ENCODE measurements at regions not wholly inside any gene's neighbourhood (a gene's known extent, or its start where the extent isn't known, plus 50 kb on each side); places are given as distances from the start of the nearest gene placed in this dataset.
"Not testable (repeated sequence)": the region's sequence is repeated elsewhere in the genome, so short reads cannot be mapped to it uniquely, and the experiment has no call there.

DNA sequence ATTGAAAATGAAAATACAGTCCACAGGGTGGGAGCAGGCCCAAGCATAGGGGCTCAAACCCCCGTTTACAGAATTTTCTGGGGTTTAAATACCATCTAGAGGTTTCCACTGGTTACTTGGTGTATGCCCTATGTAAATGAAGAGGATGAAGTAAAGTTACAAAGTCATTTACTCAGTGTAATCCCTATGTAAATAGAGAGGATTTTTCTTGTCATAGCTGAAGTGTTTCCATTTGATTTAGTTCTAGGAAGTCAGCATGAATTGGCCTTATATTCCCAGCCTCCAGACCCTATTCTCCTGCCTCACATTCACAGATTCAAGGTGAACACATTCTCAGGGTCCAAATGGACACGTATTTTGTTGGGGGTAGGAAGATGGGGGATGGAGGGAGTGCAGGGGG is 141.7 kb upstream of the NFIA start:
- H3K4me1 ChIP-seq (ENCODE audit: control insufficient read depth in 2 of 2, insufficient read depth in 2 of 2, low read length in 1 of 2); H3K27ac ChIP-seq (ENCODE audit: low read depth in 2 of 2, low read length in 1 of 2); H3K36me3 ChIP-seq (ENCODE audit: control insufficient read depth in 2 of 2, insufficient read depth in 2 of 2, low read length in 1 of 2); H3K9me3 ChIP-seq (ENCODE audit: control insufficient read depth in 2 of 2, insufficient read depth in 1 of 2, low read depth in 1 of 2, low read length in 1 of 2); H3K4me3 ChIP-seq (ENCODE audit: low read depth in 1 of 2, low read length in 2 of 2); H3K27me3 ChIP-seq (ENCODE audit: control insufficient read depth in 1 of 2, insufficient read depth in 2 of 2, low read length in 2 of 2): not testable (repeated sequence)
- WGBS, 2 donors, result 46 to 62% methylated on average over 2 of the region's 2 CpGs

DNA sequence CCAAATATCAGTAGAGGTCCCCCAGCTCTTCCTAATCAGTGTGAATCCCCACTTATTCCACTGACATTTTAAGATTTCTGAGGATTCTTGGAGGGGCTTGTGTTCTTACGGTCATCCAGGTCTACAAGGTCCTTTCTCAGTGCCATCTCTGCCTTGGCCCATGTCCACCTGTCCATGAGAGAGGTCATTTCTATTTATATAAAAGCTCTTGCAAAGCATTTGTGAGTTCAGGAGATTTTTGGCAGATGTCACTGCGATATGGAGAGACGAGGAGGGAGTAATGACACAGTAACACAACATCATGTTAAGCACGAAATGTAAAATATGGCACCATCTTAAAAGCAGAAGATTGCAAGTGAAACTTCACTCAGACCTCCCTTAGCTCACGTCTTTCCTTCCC is 144.6 kb upstream of the NFIA start:
- WGBS, 2 donors, result 87 to 92% methylated on average over 5 of the region's 5 CpGs
- Histone ChIP-seq H3K4me3 (ENCODE audit: low read depth in 1 of 2, low read length in 2 of 2) (no peak overlapping the region), H3K27ac (ENCODE audit: low read depth in 2 of 2, low read length in 1 of 2) (no peak overlapping the region), H3K4me1 (ENCODE audit: control insufficient read depth in 2 of 2, insufficient read depth in 2 of 2, low read length in 1 of 2) (no peaks in the 10 kb centered on the region), H3K9me3 (ENCODE audit: control insufficient read depth in 2 of 2, insufficient read depth in 1 of 2, low read depth in 1 of 2, low read length in 1 of 2) (no peaks in the 10 kb centered on the region), H3K27me3 (ENCODE audit: control insufficient read depth in 1 of 2, insufficient read depth in 2 of 2, low read length in 2 of 2) (no peaks in the 10 kb centered on the region), H3K36me3 (ENCODE audit: control insufficient read depth in 2 of 2, insufficient read depth in 2 of 2, low read length in 1 of 2) (no peaks in the 10 kb centered on the region)

DNA sequence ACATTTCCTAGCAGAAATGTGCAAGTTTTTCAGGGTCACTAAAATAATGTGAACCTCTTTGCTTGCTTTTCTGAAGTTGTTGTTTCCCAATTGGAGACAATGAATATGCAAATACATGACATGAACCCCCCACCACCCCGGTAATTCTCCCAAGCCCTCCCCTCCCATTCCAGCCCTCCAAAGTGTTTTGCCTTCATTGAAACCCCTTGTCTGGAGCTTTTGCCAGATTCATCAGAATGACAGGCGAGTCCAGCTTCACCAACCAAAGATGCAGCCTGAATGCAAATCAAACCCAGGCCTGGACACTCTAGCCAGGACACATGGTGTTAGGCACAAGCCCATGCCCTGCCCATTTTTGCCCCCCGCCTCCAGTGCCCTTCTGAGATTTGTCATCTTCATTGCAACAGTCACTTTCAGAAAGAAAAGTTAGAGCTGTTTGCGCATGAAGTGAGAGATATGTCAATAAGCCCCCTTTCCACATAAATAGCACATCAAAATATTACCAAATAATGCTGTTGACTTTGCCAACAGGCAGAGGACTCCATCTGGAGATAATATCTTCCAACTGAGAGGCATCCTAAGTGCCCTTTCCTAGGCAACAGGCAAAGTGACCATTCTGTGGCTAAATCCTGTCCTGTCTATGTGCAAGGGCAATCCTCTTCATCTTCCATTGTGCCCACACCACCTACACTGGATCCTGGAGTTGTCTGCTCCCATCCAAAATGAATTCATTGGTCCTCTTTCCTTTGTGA is 145.6 kb upstream of the NFIA start:
- 83 to 85% methylated on average over 4 of the region's 4 CpGs for WGBS, 2 donors
- no peaks in the 10 kb centered on the region for H3K36me3 ChIP-seq (ENCODE audit: control insufficient read depth in 2 of 2, insufficient read depth in 2 of 2, low read length in 1 of 2)
- no peaks in the 10 kb centered on the region for H3K4me1 ChIP-seq (ENCODE audit: control insufficient read depth in 2 of 2, insufficient read depth in 2 of 2, low read length in 1 of 2)
- no peaks in the 10 kb centered on the region for H3K9me3 ChIP-seq (ENCODE audit: control insufficient read depth in 2 of 2, insufficient read depth in 1 of 2, low read depth in 1 of 2, low read length in 1 of 2)
- no peaks in the 10 kb centered on the region for H3K27me3 ChIP-seq (ENCODE audit: control insufficient read depth in 1 of 2, insufficient read depth in 2 of 2, low read length in 2 of 2)
- H3K27ac ChIP-seq (ENCODE audit: low read depth in 2 of 2, low read length in 1 of 2), result no peak overlapping the region
- H3K4me3 ChIP-seq (ENCODE audit: low read depth in 1 of 2, low read length in 2 of 2), result no peak overlapping the region

DNA sequence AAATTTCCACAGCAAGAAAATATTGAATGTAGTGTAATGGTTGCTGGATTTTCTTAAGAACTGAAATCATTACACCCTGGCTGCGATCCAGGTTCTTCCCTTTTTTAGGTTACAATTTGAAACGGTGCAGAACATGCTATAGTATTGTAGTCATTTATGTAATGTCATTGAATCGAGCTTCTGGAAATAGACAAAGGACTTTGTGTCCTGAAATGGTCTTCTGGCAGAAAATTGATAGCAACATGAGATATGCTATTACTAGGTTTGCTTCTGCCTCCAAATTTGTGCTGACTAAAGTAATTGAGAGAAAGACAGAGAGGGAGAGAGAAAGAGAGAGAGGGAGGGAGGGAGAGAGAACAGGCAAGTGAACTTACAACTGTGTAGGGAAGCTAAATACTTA is 146.2 kb upstream of the NFIA start:
- no peaks in the 10 kb centered on the region for H3K9me3 ChIP-seq (ENCODE audit: control insufficient read depth in 2 of 2, insufficient read depth in 1 of 2, low read depth in 1 of 2, low read length in 1 of 2)
- H3K27ac ChIP-seq (ENCODE audit: low read depth in 2 of 2, low read length in 1 of 2), result no peak overlapping the region
- H3K4me3 ChIP-seq (ENCODE audit: low read depth in 1 of 2, low read length in 2 of 2), result no peak overlapping the region
- 7 to 14% methylated on average over 3 of the region's 3 CpGs for WGBS, 2 donors
- no peaks in the 10 kb centered on the region for H3K36me3 ChIP-seq (ENCODE audit: control insufficient read depth in 2 of 2, insufficient read depth in 2 of 2, low read length in 1 of 2)
- H3K4me1 ChIP-seq (ENCODE audit: control insufficient read depth in 2 of 2, insufficient read depth in 2 of 2, low read length in 1 of 2), result no peaks in the 10 kb centered on the region
- H3K27me3 ChIP-seq (ENCODE audit: control insufficient read depth in 1 of 2, insufficient read depth in 2 of 2, low read length in 2 of 2), result peaks cover 0 to 4% of the 10 kb centered on the region in 2 donors

DNA sequence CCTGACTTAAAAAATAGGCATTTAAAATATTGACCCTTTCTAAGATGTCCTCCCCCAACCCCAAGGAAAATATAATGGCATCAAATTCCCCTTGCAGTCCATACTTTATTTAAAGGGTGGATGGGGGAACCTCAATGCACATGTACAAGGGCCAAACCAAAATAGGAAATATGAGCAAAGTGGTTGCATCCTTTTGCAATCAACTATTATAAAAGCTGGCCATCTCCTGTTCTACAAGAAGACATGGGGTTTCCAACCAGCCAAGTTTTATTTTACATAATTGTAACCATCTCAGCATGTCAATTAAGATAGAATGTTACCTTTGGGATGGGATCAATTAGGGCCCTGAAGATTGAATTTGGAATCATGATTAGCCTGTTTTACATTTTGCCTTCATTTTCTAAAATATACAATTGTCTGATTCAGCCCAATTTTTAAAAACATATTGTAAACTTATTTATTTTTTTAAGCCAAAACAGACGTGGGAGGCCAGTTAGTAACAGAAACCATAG is 146.7 kb upstream of the NFIA start:
- WGBS, 2 donors, result 29 to 52% methylated on average over 1 of the region's 1 CpG
- H3K27me3 ChIP-seq (ENCODE audit: control insufficient read depth in 1 of 2, insufficient read depth in 2 of 2, low read length in 2 of 2), result peaks cover 0 to 4% of the 10 kb centered on the region in 2 donors
- no peak overlapping the region for H3K4me3 ChIP-seq (ENCODE audit: low read depth in 1 of 2, low read length in 2 of 2)
- H3K4me1 ChIP-seq (ENCODE audit: control insufficient read depth in 2 of 2, insufficient read depth in 2 of 2, low read length in 1 of 2), result no peaks in the 10 kb centered on the region
- H3K9me3 ChIP-seq (ENCODE audit: control insufficient read depth in 2 of 2, insufficient read depth in 1 of 2, low read depth in 1 of 2, low read length in 1 of 2), result no peaks in the 10 kb centered on the region
- H3K27ac ChIP-seq (ENCODE audit: low read depth in 2 of 2, low read length in 1 of 2), result no peak overlapping the region
- no peaks in the 10 kb centered on the region for H3K36me3 ChIP-seq (ENCODE audit: control insufficient read depth in 2 of 2, insufficient read depth in 2 of 2, low read length in 1 of 2)

DNA sequence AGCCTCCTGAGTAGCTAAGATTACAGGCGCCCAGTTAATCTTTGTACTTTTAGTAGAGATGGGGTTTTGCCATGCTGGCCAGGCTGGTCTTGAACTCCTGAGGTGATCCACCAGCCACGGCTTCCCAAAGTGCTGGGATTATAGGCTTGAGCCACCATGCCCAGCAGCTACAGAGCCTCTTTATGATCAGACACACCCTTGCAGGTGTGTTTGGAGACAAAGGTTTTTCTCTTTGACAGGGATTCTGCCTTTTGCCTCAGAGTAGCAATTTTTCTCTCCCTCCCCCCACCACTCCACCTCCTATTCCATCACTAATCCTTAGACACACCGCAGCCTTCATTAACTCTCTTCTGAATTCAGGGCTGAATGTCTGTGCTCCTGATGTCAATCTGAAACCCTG is 152.2 kb upstream of the NFIA start:
- WGBS, 2 donors, result 71 to 76% methylated on average over 3 of the region's 3 CpGs
- Histone ChIP-seq H3K27ac (ENCODE audit: low read depth in 2 of 2, low read length in 1 of 2) (no peak overlapping the region), H3K27me3 (ENCODE audit: control insufficient read depth in 1 of 2, insufficient read depth in 2 of 2, low read length in 2 of 2) (peaks cover 0 to 4% of the 10 kb centered on the region in 2 donors), H3K4me1 (ENCODE audit: control insufficient read depth in 2 of 2, insufficient read depth in 2 of 2, low read length in 1 of 2) (peaks cover 0 to 3% of the 10 kb centered on the region in 2 donors), H3K9me3 (ENCODE audit: control insufficient read depth in 2 of 2, insufficient read depth in 1 of 2, low read depth in 1 of 2, low read length in 1 of 2) (no peaks in the 10 kb centered on the region), H3K4me3 (ENCODE audit: low read depth in 1 of 2, low read length in 2 of 2) (no peak overlapping the region), H3K36me3 (ENCODE audit: control insufficient read depth in 2 of 2, insufficient read depth in 2 of 2, low read length in 1 of 2) (no peaks in the 10 kb centered on the region)

DNA sequence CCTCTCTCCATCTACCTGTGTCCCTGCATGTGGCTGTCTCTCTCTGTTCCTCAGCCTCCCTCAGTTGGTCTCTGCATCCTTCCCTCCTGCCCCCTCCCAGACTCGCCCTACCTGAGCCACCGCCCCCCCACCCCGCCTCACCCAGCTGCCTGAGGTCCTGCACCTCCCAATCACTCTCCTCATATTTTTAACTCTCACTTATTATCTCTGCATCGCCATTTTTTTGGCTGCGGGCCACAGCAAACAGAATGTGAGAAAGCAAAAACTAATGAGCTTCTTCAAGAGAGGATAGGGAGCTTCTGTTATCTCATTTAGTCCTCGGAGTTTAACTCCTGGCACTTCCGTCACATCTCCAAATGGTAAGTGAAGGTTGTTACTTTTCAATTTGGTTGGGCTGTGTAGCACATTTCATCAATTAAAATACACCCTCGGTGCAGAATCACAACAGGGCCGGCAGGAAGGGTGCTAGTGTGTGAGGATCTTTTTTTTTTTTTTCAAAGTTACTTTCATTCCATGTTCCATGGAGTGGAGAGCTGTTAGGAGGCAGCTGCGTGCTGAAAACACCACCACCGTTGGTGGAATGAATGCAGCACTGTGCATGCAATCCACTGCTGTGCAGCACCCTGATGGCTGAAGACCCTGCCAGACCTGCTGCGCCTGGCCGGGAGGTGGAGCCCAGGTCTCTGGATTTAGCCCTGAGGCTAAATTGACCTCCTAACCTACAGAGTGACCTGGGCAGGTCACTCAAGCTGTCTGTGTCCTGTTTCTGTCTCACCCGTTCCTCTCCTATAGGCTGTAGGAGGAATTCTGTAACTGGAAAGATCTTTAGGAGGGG is 157.2 kb upstream of the NFIA start:
- H3K27me3 ChIP-seq (ENCODE audit: control insufficient read depth in 1 of 2, insufficient read depth in 2 of 2, low read length in 2 of 2), result no peaks in the 10 kb centered on the region
- no peak overlapping the region for H3K27ac ChIP-seq (ENCODE audit: low read depth in 2 of 2, low read length in 1 of 2)
- 50 to 56% methylated on average over 14 of the region's 14 CpGs for WGBS, 2 donors
- no peaks in the 10 kb centered on the region for H3K9me3 ChIP-seq (ENCODE audit: control insufficient read depth in 2 of 2, insufficient read depth in 1 of 2, low read depth in 1 of 2, low read length in 1 of 2)
- no peak overlapping the region for H3K4me3 ChIP-seq (ENCODE audit: low read depth in 1 of 2, low read length in 2 of 2)
- peaks cover 0 to 3% of the 10 kb centered on the region in 2 donors for H3K4me1 ChIP-seq (ENCODE audit: control insufficient read depth in 2 of 2, insufficient read depth in 2 of 2, low read length in 1 of 2)
- H3K36me3 ChIP-seq (ENCODE audit: control insufficient read depth in 2 of 2, insufficient read depth in 2 of 2, low read length in 1 of 2), result no peaks in the 10 kb centered on the region

DNA sequence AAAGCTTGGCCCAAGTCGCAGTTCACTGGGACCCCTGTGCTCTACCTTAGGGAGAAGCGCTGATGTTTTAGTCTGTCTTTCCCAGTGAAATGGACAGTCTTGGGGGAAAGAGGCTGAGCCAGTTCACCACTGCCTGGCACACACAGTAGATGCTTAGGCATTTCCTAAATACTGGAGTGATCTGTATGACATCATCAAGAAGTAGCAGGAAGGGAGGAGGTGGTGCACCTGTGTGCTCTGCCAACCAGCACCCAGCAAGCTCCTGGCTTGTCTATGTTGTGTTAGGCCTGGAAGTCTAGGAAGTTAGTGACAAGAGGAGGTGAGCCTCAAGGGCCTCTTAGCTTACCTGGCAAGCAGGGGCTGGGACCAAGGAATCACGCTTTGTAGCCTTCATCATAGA is 158.2 kb upstream of the NFIA start:
- Histone ChIP-seq H3K4me1 (ENCODE audit: control insufficient read depth in 2 of 2, insufficient read depth in 2 of 2, low read length in 1 of 2) (peaks cover 0 to 3% of the 10 kb centered on the region in 2 donors), H3K27ac (ENCODE audit: low read depth in 2 of 2, low read length in 1 of 2) (no peak overlapping the region), H3K27me3 (ENCODE audit: control insufficient read depth in 1 of 2, insufficient read depth in 2 of 2, low read length in 2 of 2) (no peaks in the 10 kb centered on the region), H3K4me3 (ENCODE audit: low read depth in 1 of 2, low read length in 2 of 2) (no peak overlapping the region), H3K9me3 (ENCODE audit: control insufficient read depth in 2 of 2, insufficient read depth in 1 of 2, low read depth in 1 of 2, low read length in 1 of 2) (no peaks in the 10 kb centered on the region), H3K36me3 (ENCODE audit: control insufficient read depth in 2 of 2, insufficient read depth in 2 of 2, low read length in 1 of 2) (no peaks in the 10 kb centered on the region)
- 95 to 97% methylated on average over 3 of the region's 3 CpGs for WGBS, 2 donors

DNA sequence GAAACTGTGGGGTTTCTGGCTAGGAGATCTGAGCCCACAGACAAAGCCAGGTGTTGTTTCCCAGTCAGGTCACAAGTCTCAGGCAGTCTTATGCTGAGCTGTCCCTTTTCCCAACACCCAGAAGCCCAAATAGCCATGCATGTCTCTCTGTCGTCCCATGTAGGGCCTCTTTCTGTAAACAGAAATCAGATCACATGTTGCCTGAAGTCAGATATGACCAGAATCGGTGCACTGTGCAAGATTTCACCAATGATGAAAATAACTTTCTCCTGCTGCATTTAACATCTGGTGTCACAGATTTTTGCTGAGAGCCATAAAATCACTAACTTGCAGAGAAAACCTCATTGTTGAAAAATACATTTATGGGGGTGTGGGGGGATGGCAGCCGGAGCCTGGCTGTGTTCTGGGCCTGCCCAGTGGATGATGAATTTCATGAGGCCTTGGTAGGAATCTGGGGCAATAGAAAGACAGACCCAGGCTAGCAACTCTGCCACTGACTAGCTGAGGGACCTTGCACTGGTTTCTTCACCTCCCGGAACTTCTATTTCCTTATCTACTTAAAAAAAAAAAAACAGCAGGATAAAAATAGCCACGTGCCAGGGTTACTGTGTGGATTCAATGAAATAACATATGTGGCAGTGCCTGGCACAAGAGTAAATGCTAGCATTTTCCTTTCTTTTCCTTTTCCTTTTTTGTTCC is 158.8 kb upstream of the NFIA start:
- Histone ChIP-seq H3K4me3 (ENCODE audit: low read depth in 1 of 2, low read length in 2 of 2) (no peak overlapping the region), H3K27ac (ENCODE audit: low read depth in 2 of 2, low read length in 1 of 2) (no peak overlapping the region), H3K36me3 (ENCODE audit: control insufficient read depth in 2 of 2, insufficient read depth in 2 of 2, low read length in 1 of 2) (no peaks in the 10 kb centered on the region), H3K27me3 (ENCODE audit: control insufficient read depth in 1 of 2, insufficient read depth in 2 of 2, low read length in 2 of 2) (no peaks in the 10 kb centered on the region), H3K9me3 (ENCODE audit: control insufficient read depth in 2 of 2, insufficient read depth in 1 of 2, low read depth in 1 of 2, low read length in 1 of 2) (no peaks in the 10 kb centered on the region), H3K4me1 (ENCODE audit: control insufficient read depth in 2 of 2, insufficient read depth in 2 of 2, low read length in 1 of 2) (peaks cover 0 to 3% of the 10 kb centered on the region in 2 donors)
- WGBS, 2 donors, result 38 to 61% methylated on average over 5 of the region's 5 CpGs
